Body of pancreas (tissue), 4 donors: ENCODE measurements at regions not wholly inside any gene's neighbourhood (a gene's known extent, or its start where the extent isn't known, plus 50 kb on each side); places are given as distances from the start of the nearest gene placed in this dataset.

Source experiments
- ATAC-seq: fragments of 150-250 bp; one replicate; pipeline ENCODE4 v1.9.1; 2016
- DNase-seq, 4 donors: peaks; one replicate each; pipeline ENCODE4 v3.0.0-alpha.2; 2019
- H3K27ac ChIP-seq, 4 donors: fragments of 200-600 bp; sonication (generic); 1 replicate in 3 of 4; 2 replicates in 1 of 4; pipeline versions ENCODE4 v1.5.1 to v1.6.1; 2016 to 2019; ENCODE audit warnings: mild to moderate bottlenecking in 1 of 4, mixed read lengths in 1 of 4, moderate library complexity in 1 of 4
- H3K27me3 ChIP-seq, 2 donors: fragments of 200-600 bp; sonication (generic); one replicate each; pipeline ENCODE4 v1.6.0; 2016; ENCODE audit warnings: mild to moderate bottlenecking in 1 of 2
- H3K36me3 ChIP-seq, 2 donors: fragments of 200-600 bp; sonication (generic); replicated peaks in 1 of 2; 2 replicates each; pipeline ENCODE4 v1.5.1; 2016; ENCODE audit warnings: low read depth in 2 of 2; ENCODE audit not compliant: insufficient read depth in 1 of 2
- H3K4me1 ChIP-seq: fragments of 200-600 bp; sonication (generic); one replicate; pipeline ENCODE4 v1.6.0; 2016
- H3K4me3 ChIP-seq, 2 donors: fragments of 200-600 bp; sonication (generic); 1 replicate in 1 of 2; 2 replicates in 1 of 2; pipeline ENCODE4 v1.5.1; 2016 to 2019
- H3K9me3 ChIP-seq, 3 donors: fragments of 200-600 bp; sonication (generic); 1 replicate in 2 of 3; 2 replicates in 1 of 3; pipeline ENCODE4 v1.5.1; 2016
- CTCF ChIP-seq, 7 experiments: fragments of 450-650 bp in 4 of 7; fragments of 200-600 bp in 3 of 7; sonication (generic) in 3 of 7; IDR thresholded peaks; one replicate each; pipeline ENCODE4 v1.5.1; 2016 to 2019; ENCODE audit warnings: antibody characterized with exemption in 7 of 7
- POLR2A ChIP-seq, 3 donors: fragments of 450-650 bp; IDR thresholded peaks; one replicate each; pipeline ENCODE4 v1.6.1; 2016; ENCODE audit warnings: antibody characterized with exemption in 3 of 3, mild to moderate bottlenecking in 2 of 3
- WGBS, 2 donors: methylation state at CpG; one replicate each; pipeline ENCODE4 v1.1.5; 2017; 5-methylcytosine and 5-hydroxymethylcytosine counted together
- intact Hi-C: fragments of 100-400 bp; cut with DNase I; formaldehyde crosslinking; loops from one replicate; pipeline ENCODE4 v1.15.1; 2023

- Histone ChIP-seq H3K27me3 (no peaks in the 10 kb centered on the region), H3K27ac (no peak overlapping the region), H3K4me1 (no peaks in the 10 kb centered on the region), H3K36me3 (no peaks in the 10 kb centered on the region), H3K9me3 (no peaks in the 10 kb centered on the region), H3K4me3 (no peak overlapping the region)
- 63 to 80% methylated on average over 2 of the region's 2 CpGs for WGBS, 2 donors
- intact Hi-C loops, result no loop called here
- ATAC-seq (no peak), DNase-seq (no peak)
- TF ChIP-seq CTCF (IDR thresholded peaks at IDR 0.05) (no peak), POLR2A (IDR thresholded peaks at IDR 0.05) (no peak)
These were observed 804.5 kb downstream of the C4orf33 start for GRCh38 chr4:129900430-129900953.

GRCh38 chr4:129901205-129901604, 805.3 kb downstream of the C4orf33 start:
- no peaks in the 10 kb centered on the region for H3K27me3 ChIP-seq
- no peak for ATAC-seq
- TF ChIP-seq CTCF (IDR thresholded peaks at IDR 0.05) (no peak), POLR2A (IDR thresholded peaks at IDR 0.05) (no peak)
- no peaks in the 10 kb centered on the region for H3K9me3 ChIP-seq
- intact Hi-C loops, result no loop called here
- H3K4me3 ChIP-seq, result no peak overlapping the region
- H3K4me1 ChIP-seq, result no peaks in the 10 kb centered on the region
- DNase-seq, result no peak
- no peak overlapping the region for H3K27ac ChIP-seq
- no peaks in the 10 kb centered on the region for H3K36me3 ChIP-seq
- WGBS, 2 donors, result 31 to 32% methylated on average over 1 of the region's 1 CpG

GRCh38 chr4:129903861-129904260, 807.9 kb downstream of the C4orf33 start:
- TF ChIP-seq CTCF (IDR thresholded peaks at IDR 0.05) (no peak), POLR2A (IDR thresholded peaks at IDR 0.05) (no peak)
- Histone ChIP-seq H3K4me3 (no peak overlapping the region), H3K27me3 (no peaks in the 10 kb centered on the region), H3K9me3 (no peaks in the 10 kb centered on the region), H3K27ac (no peak overlapping the region), H3K36me3 (no peaks in the 10 kb centered on the region), H3K4me1 (no peaks in the 10 kb centered on the region)
- 92 to 93% methylated on average over 8 of the region's 8 CpGs for WGBS, 2 donors
- ATAC-seq (no peak), DNase-seq (no peak)
- intact Hi-C loops, result no loop called here

GRCh38 chr4:129905256-129905655, 809.3 kb downstream of the C4orf33 start:
- ATAC-seq (no peak), DNase-seq (no peak)
- H3K4me3 ChIP-seq, result no peak overlapping the region
- H3K27me3 ChIP-seq, result no peaks in the 10 kb centered on the region
- no peaks in the 10 kb centered on the region for H3K36me3 ChIP-seq
- 30 to 37% methylated on average over 1 of the region's 1 CpG for WGBS, 2 donors
- no peak overlapping the region for H3K27ac ChIP-seq
- H3K9me3 ChIP-seq, result no peaks in the 10 kb centered on the region
- TF ChIP-seq CTCF (IDR thresholded peaks at IDR 0.05), result no peak
- intact Hi-C loops, result no loop called here
- H3K4me1 ChIP-seq, result no peaks in the 10 kb centered on the region

- no peaks in the 10 kb centered on the region for H3K36me3 ChIP-seq
- DNase-seq, result no peak
- TF ChIP-seq CTCF (IDR thresholded peaks at IDR 0.05) (no peak), POLR2A (IDR thresholded peaks at IDR 0.05) (no peak)
- H3K27ac ChIP-seq, result no peak overlapping the region
- WGBS, 2 donors, result 64% methylated on average over 4 of the region's 4 CpGs
- no peaks in the 10 kb centered on the region for H3K27me3 ChIP-seq
- intact Hi-C loops, result no loop called here
- no peak for ATAC-seq
- H3K4me3 ChIP-seq, result no peak overlapping the region
- H3K4me1 ChIP-seq, result no peaks in the 10 kb centered on the region
- H3K9me3 ChIP-seq, result no peaks in the 10 kb centered on the region
These were observed 812.2 kb downstream of the C4orf33 start for GRCh38 chr4:129908117-129908516.
